HUES64 (cell line): ENCODE measurements at regions not wholly inside any gene's neighbourhood (a gene's known extent, or its start where the extent isn't known, plus 50 kb on each side); places are given as distances from the start of the nearest gene placed in this dataset.
"Not testable (repeated sequence)": the region's sequence is repeated elsewhere in the genome, so short reads cannot be mapped to it uniquely, and the experiment has no call there.

ENCODE experiments used
- H3K27ac ChIP-seq: 2 replicates; pipeline ENCODE4 v1.7.0; 2013; ENCODE audit warnings: low read depth, low read length, inconsistent platforms
- H3K27me3 ChIP-seq: 2 replicates; pipeline ENCODE4 v1.6.1; 2013; ENCODE audit warnings: mild to moderate bottlenecking, low read length; ENCODE audit not compliant: insufficient read depth
- H3K36me3 ChIP-seq: 2 replicates; pipeline ENCODE4 v1.6.1; 2013; ENCODE audit warnings: mild to moderate bottlenecking, low read length; ENCODE audit not compliant: insufficient read depth
- H3K4me1 ChIP-seq: 2 replicates; pipeline ENCODE4 v1.6.1; 2013; ENCODE audit warnings: mild to moderate bottlenecking, low read length, moderate library complexity; ENCODE audit not compliant: insufficient read depth
- H3K4me3 ChIP-seq: 2 replicates; pipeline ENCODE4 v1.5.1; 2013; ENCODE audit warnings: mild to moderate bottlenecking, low read length, moderate library complexity
- H3K9ac ChIP-seq: 2 replicates; pipeline ENCODE4 v1.6.1; 2013; ENCODE audit warnings: mild to moderate bottlenecking, low read depth, low read length
- H3K9me3 ChIP-seq: 2 replicates; pipeline ENCODE4 v1.6.1; 2013; ENCODE audit warnings: low read depth, low read length; ENCODE audit not compliant: insufficient read depth
- WGBS: fragments of 150-250, 120-280 bp; methylation state at CpG from one replicate; pipeline ENCODE4 v1.1.7; 2013; ENCODE audit warnings: missing lambda C conversion rate; 5-methylcytosine and 5-hydroxymethylcytosine counted together

DNA sequence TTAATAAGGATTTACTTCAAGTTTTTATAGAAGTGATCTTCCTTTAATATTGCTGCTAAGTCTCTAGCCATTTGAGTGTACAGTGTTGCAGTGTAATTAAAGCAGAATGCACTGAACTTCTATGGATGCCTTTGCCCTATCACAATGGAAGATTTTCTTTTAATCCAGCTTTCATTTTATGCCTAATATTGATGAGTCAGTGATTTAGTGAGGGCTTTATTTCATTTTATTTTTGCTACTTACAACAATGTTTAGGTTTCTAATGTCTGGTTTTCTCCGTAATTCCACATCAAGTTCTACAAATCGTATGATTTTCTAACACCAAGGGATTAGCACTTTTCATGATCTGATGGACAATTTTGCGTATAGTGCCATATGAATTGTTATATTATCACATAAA lies 504.1 kb downstream of the PCDH11X start:
- WGBS = 100% methylated on average over 2 of the region's 3 CpGs
- H3K36me3 ChIP-seq = no peaks in the 10 kb centered on the region
- no peaks in the 10 kb centered on the region for H3K9me3 ChIP-seq

DNA sequence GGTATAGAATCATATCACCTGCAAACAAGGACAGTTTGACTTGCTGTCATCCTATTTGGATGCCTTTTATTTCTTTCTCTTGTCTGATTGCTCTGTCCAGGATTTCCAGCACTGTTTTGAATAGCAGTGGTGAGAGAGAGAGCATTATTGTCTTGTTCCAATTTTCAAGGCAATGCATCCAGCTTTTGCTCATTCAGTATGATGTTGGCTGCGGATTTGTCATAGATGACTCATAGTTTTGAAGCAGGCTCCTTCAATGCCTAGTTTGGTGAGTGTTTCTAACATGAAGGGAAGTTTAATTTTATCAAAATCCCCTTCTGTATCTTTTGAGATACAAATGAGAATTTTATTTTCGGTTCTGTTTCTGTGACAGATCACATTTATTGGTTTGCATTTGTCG lies 518.9 kb downstream of the PCDH11X start:
- not testable (repeated sequence) for H3K27ac ChIP-seq, H3K9ac ChIP-seq, H3K27me3 ChIP-seq, H3K4me3 ChIP-seq, H3K36me3 ChIP-seq, H3K4me1 ChIP-seq, H3K9me3 ChIP-seq
- WGBS = 96% methylated on average over 3 of the region's 3 CpGs

More for the DNA sequence above, 504.1 kb downstream of the PCDH11X start:
- H3K4me3 ChIP-seq = no peak overlapping the region
- H3K27me3 ChIP-seq = no peaks in the 10 kb centered on the region
- H3K9ac ChIP-seq = no peak overlapping the region
- H3K27ac ChIP-seq = no peak overlapping the region
- no peaks in the 10 kb centered on the region for H3K4me1 ChIP-seq

DNA sequence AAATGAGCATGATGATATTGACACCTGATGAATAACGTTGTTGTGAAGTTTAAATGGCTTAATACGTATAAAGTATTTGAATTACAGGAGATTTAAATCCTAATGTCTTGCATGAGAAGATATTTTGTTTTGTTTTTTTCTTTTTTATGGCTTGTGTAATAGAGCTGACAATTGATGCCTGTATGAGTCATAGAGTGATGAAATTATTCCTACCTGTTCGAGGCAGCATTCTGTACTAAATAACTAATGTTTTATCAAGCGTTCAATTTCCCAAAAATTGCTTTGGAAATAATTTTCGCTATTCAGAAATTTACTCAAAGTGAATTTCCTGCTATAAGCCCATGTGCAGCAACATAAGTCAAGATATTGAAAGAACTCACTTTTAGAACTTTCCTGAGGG lies 554.0 kb downstream of the PCDH11X start:
- H3K9ac ChIP-seq, H3K36me3 ChIP-seq, H3K27me3 ChIP-seq, H3K4me1 ChIP-seq, H3K9me3 ChIP-seq, H3K27ac ChIP-seq, H3K4me3 ChIP-seq: not testable (repeated sequence)
- 96% methylated on average over 3 of the region's 5 CpGs for WGBS

DNA sequence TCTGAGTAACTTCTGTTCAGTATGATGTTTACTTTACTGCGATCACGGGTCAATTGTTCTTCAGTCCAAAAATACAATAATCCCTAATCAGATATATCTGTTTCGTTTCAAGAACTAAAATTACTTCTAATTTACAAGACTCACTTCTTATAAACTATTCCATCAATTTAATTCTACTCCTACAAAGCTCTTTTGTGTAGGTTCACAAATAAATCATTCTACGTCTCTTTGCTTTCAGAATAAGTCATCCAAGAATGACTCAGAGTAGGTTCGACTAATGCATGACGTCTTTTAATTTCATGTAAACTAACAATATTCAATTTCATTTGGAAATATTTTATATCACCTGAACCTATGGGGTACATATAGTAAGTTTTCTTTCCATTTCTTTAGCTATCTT lies 571.9 kb downstream of the PCDH11X start:
- H3K27me3 ChIP-seq, H3K4me1 ChIP-seq, H3K4me3 ChIP-seq, H3K9ac ChIP-seq, H3K9me3 ChIP-seq, H3K27ac ChIP-seq, H3K36me3 ChIP-seq: not testable (repeated sequence)
- 97% methylated on average over 4 of the region's 6 CpGs for WGBS

DNA sequence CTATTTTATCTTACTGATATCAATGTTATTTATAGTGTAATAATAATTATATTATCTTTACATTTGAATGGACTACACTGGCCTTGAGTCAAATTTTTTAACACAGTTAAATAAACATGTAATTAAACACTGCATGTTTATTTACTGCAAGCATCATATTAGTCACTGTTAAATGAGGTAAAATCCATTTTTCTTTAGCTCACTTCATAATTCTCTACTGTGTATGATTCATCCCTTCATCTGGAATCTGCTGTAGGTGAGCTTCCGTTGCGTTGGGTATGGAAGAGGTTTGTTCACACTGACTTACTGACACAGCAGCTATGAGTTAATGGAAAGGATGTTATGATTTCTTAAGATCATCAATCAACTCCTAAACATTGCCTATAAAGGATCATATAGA lies 572.3 kb downstream of the PCDH11X start:
- no peaks in the 10 kb centered on the region for H3K4me1 ChIP-seq
- no peak overlapping the region for H3K4me3 ChIP-seq
- no peaks in the 10 kb centered on the region for H3K36me3 ChIP-seq
- H3K27me3 ChIP-seq = no peaks in the 10 kb centered on the region
- no peaks in the 10 kb centered on the region for H3K9me3 ChIP-seq
- no peak overlapping the region for H3K9ac ChIP-seq
- no peak overlapping the region for H3K27ac ChIP-seq
- no CpG with 5 or more reads among the region's 2 CpGs for WGBS
